ENCODE measurements at regions not wholly inside any gene's neighbourhood (a gene's known extent, or its start where the extent isn't known, plus 50 kb on each side); places are given as distances from the start of the nearest gene placed in this dataset.

- ATAC-seq: no peak
- intact Hi-C loops (cut with DNase I): no loop called here
- DNase-seq (ENCODE audit: missing footprints): no peak
These were observed 245.3 kb upstream of the RAB4A start for GRCh38 chr1:229025576-229025975.

GRCh38 chr1:229027158-229027557 is 243.8 kb upstream of the RAB4A start:
- intact Hi-C loops (cut with DNase I): no loop called here

GRCh38 chr1:229027622-229028182 is 243.2 kb upstream of the RAB4A start:
- ATAC-seq: no peak
- intact Hi-C loops (cut with DNase I): no loop called here
- DNase-seq (ENCODE audit: missing footprints): peak; percentile 73

More at GRCh38 chr1:229027158-229027557, 243.8 kb upstream of the RAB4A start:
- DNase-seq (ENCODE audit: missing footprints) (no peak), ATAC-seq (no peak)

- intact Hi-C loops (cut with DNase I): no loop called here
- ATAC-seq: no peak
- no peak for DNase-seq (ENCODE audit: missing footprints)
These were observed 242.4 kb upstream of the RAB4A start for GRCh38 chr1:229028544-229028943.

GRCh38 chr1:229028987-229029878 is 241.7 kb upstream of the RAB4A start:
- no peak for ATAC-seq

GRCh38 chr1:229029879-229030235 is 241.1 kb upstream of the RAB4A start:
- DNase-seq (ENCODE audit: missing footprints): no peak
- no peak for ATAC-seq
- intact Hi-C loops (cut with DNase I): no loop called here

More at GRCh38 chr1:229028987-229029878, 241.7 kb upstream of the RAB4A start:
- intact Hi-C loops (cut with DNase I): no loop called here
- peak; percentile 45 for DNase-seq (ENCODE audit: missing footprints)

- DNase-seq (ENCODE audit: missing footprints) (no peak), ATAC-seq (no peak)
- intact Hi-C loops (cut with DNase I): no loop called here
These were observed 240.3 kb upstream of the RAB4A start for GRCh38 chr1:229030630-229031029.

- ATAC-seq: no peak
- intact Hi-C loops (cut with DNase I): no loop called here
- DNase-seq (ENCODE audit: missing footprints): no peak
These were observed 239.8 kb upstream of the RAB4A start for GRCh38 chr1:229031061-229031460.

- intact Hi-C loops (cut with DNase I): no loop called here
These were observed 239.2 kb upstream of the RAB4A start for GRCh38 chr1:229031481-229032341.

GRCh38 chr1:229032375-229032774 is 238.5 kb upstream of the RAB4A start:
- intact Hi-C loops (cut with DNase I): no loop called here
- ATAC-seq (no peak), DNase-seq (ENCODE audit: missing footprints) (no peak)

More at GRCh38 chr1:229031481-229032341, 239.2 kb upstream of the RAB4A start:
- ATAC-seq: no peak
- DNase-seq (ENCODE audit: missing footprints): no peak

- DNase-seq (ENCODE audit: missing footprints) (no peak), ATAC-seq (no peak)
- intact Hi-C loops (cut with DNase I): no loop called here
These were observed 237.4 kb upstream of the RAB4A start for GRCh38 chr1:229033480-229033879.

- intact Hi-C loops (cut with DNase I): no loop called here
- no peak for DNase-seq (ENCODE audit: missing footprints)
These were observed 236.6 kb upstream of the RAB4A start for GRCh38 chr1:229034342-229034741.

GRCh38 chr1:229035054-229035747 is 235.7 kb upstream of the RAB4A start:
- no peak for ATAC-seq
- intact Hi-C loops (cut with DNase I): no loop called here
- DNase-seq (ENCODE audit: missing footprints): no peak

More at GRCh38 chr1:229034342-229034741, 236.6 kb upstream of the RAB4A start:
- no peak for ATAC-seq

GRCh38 chr1:229035748-229036082 is 235.2 kb upstream of the RAB4A start:
- ATAC-seq (no peak), DNase-seq (ENCODE audit: missing footprints) (no peak)
- intact Hi-C loops (cut with DNase I): no loop called here

GRCh38 chr1:229037806-229038405 is 233.0 kb upstream of the RAB4A start:
- intact Hi-C loops (cut with DNase I): no loop called here
- ATAC-seq (no peak), DNase-seq (ENCODE audit: missing footprints) (no peak)

- no peak for ATAC-seq
- DNase-seq (ENCODE audit: missing footprints): no peak
- intact Hi-C loops (cut with DNase I): no loop called here
These were observed 230.1 kb upstream of the RAB4A start for GRCh38 chr1:229040630-229041358.

- intact Hi-C loops (cut with DNase I): no loop called here
- DNase-seq (ENCODE audit: missing footprints): no peak
These were observed 229.0 kb upstream of the RAB4A start for GRCh38 chr1:229041946-229042345.

GRCh38 chr1:229042482-229042881 is 228.4 kb upstream of the RAB4A start:
- DNase-seq (ENCODE audit: missing footprints) (no peak), ATAC-seq (no peak)
- intact Hi-C loops (cut with DNase I): no loop called here

More at GRCh38 chr1:229041946-229042345, 229.0 kb upstream of the RAB4A start:
- no peak for ATAC-seq

Data from Right ventricle myocardium inferior (tissue), 1 donor.